Sigmoid colon (tissue), 6 donors: ENCODE measurements at regions not wholly inside any gene's neighbourhood (a gene's known extent, or its start where the extent isn't known, plus 50 kb on each side); places are given as distances from the start of the nearest gene placed in this dataset.
A peak's percentile ranks its signal among the peaks of the same experiment; 100 is the strongest.

Experiments
- DNase-seq: peaks from one replicate; pipeline ENCODE4 v3.0.0-alpha.2; 2019
- H3K27ac ChIP-seq, 4 donors: fragments of 200-600 bp; sonication (generic); one replicate each; pipeline ENCODE4 v1.5.1; 2016 to 2019; ENCODE audit warnings: mild to moderate bottlenecking in 1 of 4
- H3K27me3 ChIP-seq, 3 donors: fragments of 200-600 bp; sonication (generic); one replicate each; pipeline ENCODE4 v1.5.1; 2019; ENCODE audit warnings: mild to moderate bottlenecking in 1 of 3
- H3K36me3 ChIP-seq, 4 donors: fragments of 200-600 bp; sonication (generic); one replicate each; pipeline ENCODE4 v1.5.1; 2016 to 2019
- H3K4me1 ChIP-seq, 4 donors: fragments of 200-600 bp; sonication (generic); one replicate each; pipeline ENCODE4 v1.5.1; 2017 to 2019
- H3K4me3 ChIP-seq, 4 donors: fragments of 200-600 bp; sonication (generic); one replicate each; pipeline ENCODE4 v1.5.1; 2017 to 2019; ENCODE audit warnings: mild to moderate bottlenecking in 2 of 4, moderate library complexity in 1 of 4
- H3K9me3 ChIP-seq, 4 donors: fragments of 200-600 bp in 3 of 4; sonication (generic) in 3 of 4; one replicate each; pipeline versions ENCODE4 v1.5.1 to v1.6.1; 2013 to 2019
- EP300 ChIP-seq, 4 donors: sonication (generic); formaldehyde crosslinking; IDR thresholded peaks; one replicate each; pipeline ENCODE4 v1.6.1; 2017; ENCODE audit warnings: antibody characterized with exemption in 4 of 4
- POLR2A ChIP-seq, 2 donors: fragments of 450-650 bp; IDR thresholded peaks; one replicate each; pipeline ENCODE4 v1.6.1; 2016; ENCODE audit warnings: antibody characterized with exemption in 2 of 2, mild to moderate bottlenecking in 2 of 2, moderate library complexity in 2 of 2
- POLR2AphosphoS5 ChIP-seq, 4 donors: sonication (generic); formaldehyde crosslinking; IDR thresholded peaks; one replicate each; pipeline ENCODE4 v1.6.1; 2017; ENCODE audit warnings: antibody characterized with exemption in 4 of 4
- WGBS, 2 donors: extraction: QIAGEN DNeasy Blood & Tissue Kit; methylation state at CpG; one replicate each; pipeline ENCODE4 v1.1.7; 2013; 5-methylcytosine and 5-hydroxymethylcytosine counted together
- intact Hi-C: fragments of 100-400 bp; cut with DNase I; formaldehyde crosslinking; loops from one replicate; pipeline ENCODE4 v1.15.1; 2023
- TF ChIP-seq, protein P1 (sequence below), 4 experiments: fragments of 450-650 bp in 3 of 4; fragments of 200-600 bp in 1 of 4; IDR thresholded peaks; one replicate each; pipeline ENCODE4 v1.5.1; 2016 to 2019; ENCODE audit warnings: antibody characterized with exemption in 4 of 4, mild to moderate bottlenecking in 3 of 4, moderate library complexity in 2 of 4
- donor health status: healthy with polysubstance abuse.
- donor health status: healthy.

- Histone ChIP-seq H3K9me3 (no peaks in the 10 kb centered on the region), H3K4me1 (peaks cover 0 to 28% (median 8%) of the 10 kb centered on the region in 4 donors), H3K27me3 (no peaks in the 10 kb centered on the region), H3K27ac (no peak overlapping the region), H3K4me3 (no peak overlapping the region), H3K36me3 (no peaks in the 10 kb centered on the region)
- intact Hi-C loops, result no loop called here
- no peak for DNase-seq
- WGBS, 2 donors, result 90 to 92% methylated on average over 4 of the region's 4 CpGs
- TF ChIP-seq POLR2A (IDR thresholded peaks at IDR 0.05), result no peak
These were observed 204.0 kb upstream of the STARD13 start for GRCh38 chr13:33489563-33489962.

DNA sequence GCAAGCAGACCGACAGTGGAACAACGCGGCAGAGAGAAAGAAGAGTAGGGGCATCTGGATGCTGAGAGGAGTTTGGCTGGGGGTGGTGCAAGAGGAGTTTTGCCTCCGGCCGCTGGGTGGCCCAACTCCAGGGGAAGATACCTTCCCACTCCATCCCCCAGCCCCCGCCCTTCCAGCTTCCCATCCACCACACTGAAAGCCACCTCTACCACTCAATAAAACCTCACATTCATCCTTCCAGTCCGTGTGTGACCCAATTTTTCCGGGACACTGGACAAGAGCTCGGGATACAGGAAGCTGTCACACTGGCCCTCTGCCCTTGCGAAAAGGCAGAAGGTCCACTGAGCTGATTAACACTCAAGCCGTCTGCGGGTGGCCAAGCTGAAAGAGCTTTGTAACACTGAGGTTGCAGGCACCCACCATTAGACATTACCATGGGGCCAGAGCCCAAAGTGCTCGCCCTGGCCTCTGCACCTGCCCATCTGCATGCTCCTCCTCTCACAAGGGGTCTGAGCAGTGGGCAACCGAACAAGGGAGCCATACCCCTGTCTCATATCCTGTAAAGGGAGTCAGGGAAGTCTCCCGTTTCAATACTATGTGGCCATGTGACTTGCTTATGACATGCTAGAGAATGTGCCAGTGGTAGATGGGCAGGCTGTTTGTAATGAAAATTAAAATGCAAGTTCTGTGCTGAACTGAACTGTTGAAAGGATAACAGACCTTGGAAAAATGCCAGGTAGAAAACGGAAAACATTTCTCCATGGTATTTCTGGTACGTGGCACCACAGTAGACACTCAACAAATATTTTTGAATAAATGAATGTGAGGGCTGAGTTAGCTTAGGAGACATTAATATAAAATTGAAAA is 205.1 kb upstream of the STARD13 start:
- Histone ChIP-seq H3K9me3 (no peaks in the 10 kb centered on the region), H3K27me3 (no peaks in the 10 kb centered on the region), H3K36me3 (no peaks in the 10 kb centered on the region), H3K4me1 (peaks cover 0 to 28% (median 8%) of the 10 kb centered on the region in 4 donors), H3K27ac (peak overlapping the region in 2 of 4 donors; percentile 41), H3K4me3 (no peak overlapping the region)
- no peak for DNase-seq
- intact Hi-C loops, result no loop called here
- WGBS, 2 donors, result 89 to 93% methylated on average over 17 of the region's 17 CpGs
- TF ChIP-seq POLR2AphosphoS5 (IDR thresholded peaks at IDR 0.05) (no peak), POLR2A (IDR thresholded peaks at IDR 0.05) (no peak), EP300 (IDR thresholded peaks at IDR 0.05) (no peak)
- TF ChIP-seq, protein P1, sequence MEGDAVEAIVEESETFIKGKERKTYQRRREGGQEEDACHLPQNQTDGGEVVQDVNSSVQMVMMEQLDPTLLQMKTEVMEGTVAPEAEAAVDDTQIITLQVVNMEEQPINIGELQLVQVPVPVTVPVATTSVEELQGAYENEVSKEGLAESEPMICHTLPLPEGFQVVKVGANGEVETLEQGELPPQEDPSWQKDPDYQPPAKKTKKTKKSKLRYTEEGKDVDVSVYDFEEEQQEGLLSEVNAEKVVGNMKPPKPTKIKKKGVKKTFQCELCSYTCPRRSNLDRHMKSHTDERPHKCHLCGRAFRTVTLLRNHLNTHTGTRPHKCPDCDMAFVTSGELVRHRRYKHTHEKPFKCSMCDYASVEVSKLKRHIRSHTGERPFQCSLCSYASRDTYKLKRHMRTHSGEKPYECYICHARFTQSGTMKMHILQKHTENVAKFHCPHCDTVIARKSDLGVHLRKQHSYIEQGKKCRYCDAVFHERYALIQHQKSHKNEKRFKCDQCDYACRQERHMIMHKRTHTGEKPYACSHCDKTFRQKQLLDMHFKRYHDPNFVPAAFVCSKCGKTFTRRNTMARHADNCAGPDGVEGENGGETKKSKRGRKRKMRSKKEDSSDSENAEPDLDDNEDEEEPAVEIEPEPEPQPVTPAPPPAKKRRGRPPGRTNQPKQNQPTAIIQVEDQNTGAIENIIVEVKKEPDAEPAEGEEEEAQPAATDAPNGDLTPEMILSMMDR (IDR thresholded peaks at IDR 0.05), result no peak

DNA sequence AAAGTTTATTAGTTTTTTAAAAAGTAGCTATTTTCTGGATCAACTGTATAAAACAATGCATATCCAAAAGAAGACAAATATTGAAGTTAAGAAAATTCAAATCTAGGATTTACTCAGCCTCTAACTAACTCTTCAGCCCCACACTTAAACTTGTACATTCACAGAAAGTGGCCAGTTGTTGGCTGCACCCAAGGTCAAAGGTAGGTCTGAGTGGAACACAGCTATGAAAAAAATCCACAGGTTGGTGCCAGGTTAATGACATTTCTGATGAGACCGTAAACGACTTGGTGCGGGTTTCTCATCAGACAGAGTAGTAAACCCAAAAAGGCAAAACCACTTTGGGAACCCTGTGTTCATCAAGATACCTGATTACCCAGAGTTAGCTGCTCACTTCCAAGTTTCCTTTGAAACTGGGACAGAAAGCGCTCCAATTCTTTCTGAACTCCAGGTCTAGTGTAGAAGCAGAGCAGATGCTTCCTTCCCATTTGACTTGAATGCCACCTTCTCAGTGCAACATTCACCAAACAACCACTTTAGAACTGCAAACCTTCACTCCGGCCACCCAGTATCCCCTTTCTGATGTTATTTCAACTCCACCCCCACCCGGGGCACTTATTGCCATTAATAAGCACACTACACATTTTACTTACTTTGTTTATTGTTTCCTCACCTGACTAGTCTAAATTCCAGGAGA is 208.3 kb upstream of the STARD13 start:
- peaks cover 0 to 16% (median 8%) of the 10 kb centered on the region in 4 donors for H3K4me1 ChIP-seq
- H3K27me3 ChIP-seq, result no peaks in the 10 kb centered on the region
- H3K4me3 ChIP-seq, result no peak overlapping the region
- TF ChIP-seq POLR2A (IDR thresholded peaks at IDR 0.05) (no peak), EP300 (IDR thresholded peaks at IDR 0.05) (no peak), POLR2AphosphoS5 (IDR thresholded peaks at IDR 0.05) (no peak)
- TF ChIP-seq, protein P1 (IDR thresholded peaks at IDR 0.05), result no peak
- no peaks in the 10 kb centered on the region for H3K9me3 ChIP-seq
- DNase-seq, result no peak
- no peak overlapping the region for H3K27ac ChIP-seq
- no peaks in the 10 kb centered on the region for H3K36me3 ChIP-seq
- 58 to 73% methylated on average over 6 of the region's 6 CpGs for WGBS, 2 donors
- intact Hi-C loops, result no loop called here

- intact Hi-C loops, result no loop called here
- 74 to 82% methylated on average over 4 of the region's 4 CpGs for WGBS, 2 donors
- peaks cover 0 to 16% (median 8%) of the 10 kb centered on the region in 4 donors for H3K4me1 ChIP-seq
These were observed 209.1 kb upstream of the STARD13 start for GRCh38 chr13:33494596-33495204.

More at GRCh38 chr13:33494596-33495204, 209.1 kb upstream of the STARD13 start:
- Histone ChIP-seq H3K36me3 (no peaks in the 10 kb centered on the region), H3K9me3 (no peaks in the 10 kb centered on the region), H3K27me3 (no peaks in the 10 kb centered on the region), H3K4me3 (no peak overlapping the region), H3K27ac (no peak overlapping the region)
- no peak for DNase-seq
- TF ChIP-seq POLR2AphosphoS5 (IDR thresholded peaks at IDR 0.05), result peak in 1 of 4 donors; percentile 26
- TF ChIP-seq EP300 (IDR thresholded peaks at IDR 0.05), result no peak
- TF ChIP-seq POLR2A (IDR thresholded peaks at IDR 0.05), result no peak
- TF ChIP-seq, protein P1 (IDR thresholded peaks at IDR 0.05), result no peak
